ENCODE measurements at regions not wholly inside any gene's neighbourhood (a gene's known extent, or its start where the extent isn't known, plus 50 kb on each side); places are given as distances from the start of the nearest gene placed in this dataset.
"Not testable (repeated sequence)": the region's sequence is repeated elsewhere in the genome, so short reads cannot be mapped to it uniquely, and the experiment has no call there.

DNA sequence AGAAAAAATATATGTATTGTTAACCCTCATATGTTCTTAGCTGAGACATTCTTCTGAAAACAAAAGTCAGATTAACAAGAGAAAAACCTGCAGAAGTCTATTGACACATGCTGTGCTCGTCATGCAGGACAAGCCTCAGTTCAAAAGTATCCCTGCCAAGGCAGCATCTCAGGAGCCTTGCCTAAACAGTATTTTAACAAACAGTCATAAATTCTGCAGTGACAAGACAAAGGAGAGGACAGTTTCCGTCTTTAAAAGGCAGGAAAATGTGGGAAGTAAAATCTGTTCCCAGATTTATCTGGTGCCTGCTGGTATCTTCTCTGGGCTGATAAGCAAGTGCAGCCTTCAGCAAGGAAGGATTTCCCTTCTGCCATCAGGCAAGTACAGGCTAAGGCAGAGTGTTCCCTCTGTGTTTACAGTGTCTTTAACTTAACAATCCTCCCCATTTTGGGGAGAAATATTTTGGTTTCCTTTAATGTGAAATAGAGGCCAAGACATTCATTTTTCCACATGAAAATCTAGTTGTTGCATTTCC is 480.2 kb upstream of the CCDC196 start:
- ATAC-seq (ENCODE audit: low FRiP score) (no peak), DNase-seq (ENCODE audit: low spot score) (no peak)
- TF ChIP-seq, protein P1, sequence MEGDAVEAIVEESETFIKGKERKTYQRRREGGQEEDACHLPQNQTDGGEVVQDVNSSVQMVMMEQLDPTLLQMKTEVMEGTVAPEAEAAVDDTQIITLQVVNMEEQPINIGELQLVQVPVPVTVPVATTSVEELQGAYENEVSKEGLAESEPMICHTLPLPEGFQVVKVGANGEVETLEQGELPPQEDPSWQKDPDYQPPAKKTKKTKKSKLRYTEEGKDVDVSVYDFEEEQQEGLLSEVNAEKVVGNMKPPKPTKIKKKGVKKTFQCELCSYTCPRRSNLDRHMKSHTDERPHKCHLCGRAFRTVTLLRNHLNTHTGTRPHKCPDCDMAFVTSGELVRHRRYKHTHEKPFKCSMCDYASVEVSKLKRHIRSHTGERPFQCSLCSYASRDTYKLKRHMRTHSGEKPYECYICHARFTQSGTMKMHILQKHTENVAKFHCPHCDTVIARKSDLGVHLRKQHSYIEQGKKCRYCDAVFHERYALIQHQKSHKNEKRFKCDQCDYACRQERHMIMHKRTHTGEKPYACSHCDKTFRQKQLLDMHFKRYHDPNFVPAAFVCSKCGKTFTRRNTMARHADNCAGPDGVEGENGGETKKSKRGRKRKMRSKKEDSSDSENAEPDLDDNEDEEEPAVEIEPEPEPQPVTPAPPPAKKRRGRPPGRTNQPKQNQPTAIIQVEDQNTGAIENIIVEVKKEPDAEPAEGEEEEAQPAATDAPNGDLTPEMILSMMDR (IDR thresholded peaks at IDR 0.05): no peak

DNA sequence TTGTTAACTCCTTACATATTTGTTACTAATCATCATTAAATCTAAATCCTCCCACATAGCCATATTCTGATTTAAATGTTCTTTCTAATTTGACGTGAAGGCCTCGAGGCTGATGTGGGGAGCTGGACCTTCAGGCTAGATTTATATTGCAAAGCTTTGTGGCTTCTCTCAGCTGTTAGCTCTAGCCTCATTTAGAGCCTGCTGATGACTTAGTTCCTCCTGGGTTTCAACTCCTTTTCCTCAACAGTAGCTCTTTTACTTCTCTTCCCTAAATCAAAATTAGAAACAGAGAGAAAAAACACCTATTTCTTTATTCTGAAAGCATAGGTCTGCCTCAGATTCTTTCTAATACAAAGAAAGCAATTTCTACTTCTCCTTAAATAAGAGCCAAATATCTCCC is 477.5 kb upstream of the CCDC196 start:
- DNase-seq (ENCODE audit: low spot score) (no peak), ATAC-seq (ENCODE audit: low FRiP score) (no peak)
- TF ChIP-seq, protein P1 (IDR thresholded peaks at IDR 0.05): no peak

DNA sequence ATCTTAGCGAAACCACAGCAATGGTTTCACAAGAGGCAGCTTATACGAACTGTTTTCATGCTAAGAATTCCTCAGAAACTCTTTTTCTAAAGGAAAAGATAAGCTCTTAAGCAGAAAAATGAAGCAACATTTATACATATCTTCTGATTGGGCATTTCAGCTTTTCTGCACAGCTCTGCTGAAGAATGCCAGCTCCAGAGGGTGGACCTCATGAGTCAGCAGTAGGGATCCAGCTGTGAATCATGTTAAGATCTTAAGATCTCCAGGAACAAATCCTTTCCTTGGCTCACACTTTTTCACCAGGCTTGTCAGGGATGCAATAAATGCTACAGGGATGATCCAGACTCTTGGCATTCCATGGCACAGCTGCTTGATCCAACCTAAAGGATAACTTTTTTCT is 477.1 kb upstream of the CCDC196 start:
- DNase-seq (ENCODE audit: low spot score): no peak
- TF ChIP-seq, protein P1 (IDR thresholded peaks at IDR 0.05): no peak
- ATAC-seq (ENCODE audit: low FRiP score): peak; percentile 94

DNA sequence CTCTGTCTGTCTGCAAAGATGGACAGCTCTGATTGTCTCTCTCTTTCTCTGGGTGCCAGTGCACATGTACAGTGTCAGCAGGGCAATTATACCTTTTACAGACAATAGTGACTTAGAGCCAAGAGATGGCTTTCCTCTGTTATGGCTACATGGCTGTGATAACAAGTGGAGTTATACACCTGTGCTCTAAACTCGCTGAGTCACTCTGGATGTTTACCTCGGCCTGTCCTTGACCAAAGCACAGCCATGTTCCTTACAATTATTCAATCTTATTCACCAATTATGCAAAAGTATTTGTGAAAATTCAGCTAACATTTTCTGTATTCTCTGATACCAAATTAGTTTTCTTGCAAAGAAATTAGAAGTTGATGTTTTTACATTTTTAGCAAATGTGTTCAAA is 475.5 kb upstream of the CCDC196 start:
- TF ChIP-seq, protein P1 (IDR thresholded peaks at IDR 0.05): no peak
- DNase-seq (ENCODE audit: low spot score) (no peak), ATAC-seq (ENCODE audit: low FRiP score) (no peak)

DNA sequence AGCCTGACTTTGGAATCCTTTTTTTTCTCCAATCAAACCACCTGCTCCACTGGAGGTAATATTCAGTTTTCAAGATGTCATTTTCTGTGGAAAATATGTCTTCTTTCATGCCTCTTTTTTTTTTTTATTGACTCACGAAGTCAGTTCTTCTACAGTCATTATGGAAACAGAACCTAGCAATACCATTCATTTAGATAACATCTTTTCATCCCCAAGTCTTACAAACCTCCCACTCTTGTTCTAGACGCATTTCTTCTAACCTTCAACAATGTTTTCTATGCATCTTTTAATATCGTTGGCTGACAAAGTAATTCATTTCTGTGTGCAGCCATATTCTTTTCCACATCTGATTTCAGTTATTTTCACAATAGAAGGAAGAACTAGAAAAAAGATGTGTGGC is 474.3 kb upstream of the CCDC196 start:
- no peak for ATAC-seq (ENCODE audit: low FRiP score)
- TF ChIP-seq, protein P1 (IDR thresholded peaks at IDR 0.05): no peak

DNA sequence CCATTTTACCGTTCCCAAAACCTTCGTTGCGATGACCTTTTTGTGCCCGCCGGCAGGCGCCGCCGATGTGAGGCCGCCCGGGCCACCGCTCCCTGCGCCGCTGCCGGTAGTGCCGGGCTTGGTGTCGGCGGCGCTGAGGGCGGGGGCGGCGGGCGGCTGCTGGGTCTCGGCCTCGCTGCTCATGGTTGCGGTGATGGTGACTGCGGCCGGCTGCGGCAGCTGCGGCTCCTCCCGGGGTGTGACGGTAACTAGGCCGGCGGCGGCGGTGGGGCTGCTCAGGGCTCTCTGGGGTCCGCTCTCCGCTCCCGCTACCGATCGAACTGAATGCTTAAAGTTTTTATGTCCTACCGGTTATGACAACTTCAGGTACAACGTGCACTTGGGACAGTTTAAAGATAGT is 472.6 kb upstream of the CCDC196 start:
- not testable (repeated sequence) for DNase-seq (ENCODE audit: low spot score); ATAC-seq (ENCODE audit: low FRiP score)

More for the DNA sequence above, 474.3 kb upstream of the CCDC196 start:
- DNase-seq (ENCODE audit: low spot score): no peak

DNA sequence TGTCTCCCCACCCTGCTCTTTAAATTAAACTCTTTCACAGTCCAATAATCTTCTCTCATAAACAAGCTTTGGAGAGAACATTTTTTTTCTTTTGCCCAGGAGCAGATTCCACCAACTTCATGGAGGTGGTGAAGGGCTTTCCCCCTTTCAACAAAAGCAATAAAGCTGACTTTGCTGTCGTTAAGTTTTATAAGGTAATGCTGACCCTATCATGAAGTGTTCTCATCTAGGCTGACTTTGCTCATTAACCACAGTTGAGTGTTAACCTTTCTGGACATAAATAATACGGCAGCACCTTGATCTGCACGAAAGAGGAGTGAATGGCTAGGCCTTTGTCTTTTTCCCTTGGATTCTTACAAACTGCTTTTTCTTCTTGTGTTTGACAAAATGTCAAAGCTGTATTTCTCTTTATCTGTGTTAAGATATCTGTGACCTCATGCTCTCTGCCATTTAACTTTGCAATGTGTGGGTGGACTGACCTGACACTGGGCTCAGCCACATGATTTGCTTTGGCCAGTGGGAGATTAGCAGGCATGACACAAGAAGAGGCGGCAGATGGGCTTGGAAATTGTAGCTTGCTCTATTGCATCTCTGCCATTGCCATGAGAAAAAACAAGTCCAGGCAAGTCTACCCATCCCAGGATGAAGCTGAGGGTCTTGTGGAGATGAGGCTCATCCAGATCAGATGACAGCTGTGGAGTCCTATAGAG is 470.9 kb upstream of the CCDC196 start:
- ATAC-seq (ENCODE audit: low FRiP score): no peak
- TF ChIP-seq, protein P1 (IDR thresholded peaks at IDR 0.05): no peak

More for the DNA sequence above, 470.9 kb upstream of the CCDC196 start:
- DNase-seq (ENCODE audit: low spot score): no peak

Measured in omental fat pad (tissue), 3 donors.